SK-N-SH (cell line): ENCODE measurements at regions not wholly inside any gene's neighbourhood (a gene's known extent, or its start where the extent isn't known, plus 50 kb on each side); places are given as distances from the start of the nearest gene placed in this dataset.

Source experiments
- CTCF ChIA-PET: fragments of 300-600, 350-600 bp; formaldehyde crosslinking; extraction: SDS; loops from one replicate; lab custom pipeline; 2021; lab: Yijun Ruan, JAX
- POLR2A ChIA-PET: fragments of 350-600 bp; sonication (Branson Sonifier 250); formaldehyde crosslinking; extraction: SDS; loops from one replicate; lab custom pipeline; 2020; ENCODE audit warnings: antibody characterized with exemption, inconsistent platforms; lab: Yijun Ruan, JAX
- DNase-seq: peaks from one replicate; pipeline ENCODE4 v3.0.0; 2012
- H2AFZ ChIP-seq: fragments of 200-600 bp; sonication (generic); 2 replicates; pipeline ENCODE4 v1.8.1; 2016; ENCODE audit warnings: antibody characterized with exemption, mild to moderate bottlenecking, low read depth
- H3F3A ChIP-seq: fragments of 200-600 bp; sonication (generic); replicated peaks from 2 replicates; pipeline ENCODE3; 2016; ENCODE audit warnings: antibody characterized with exemption, mild to moderate bottlenecking; ENCODE audit not compliant: insufficient read depth
- H3K27ac ChIP-seq, 2 experiments: fragments of 200-500 bp in 1 of 2; fragments of 200-600 bp in 1 of 2; sonication (Bioruptor generic) in 1 of 2; sonication (generic), shearing (Covaris generic) in 1 of 2; 2 replicates each; pipeline versions ENCODE4 v1.5.1 to v1.6.1; 2014 to 2016; ENCODE audit warnings: low read depth in 2 of 2, inconsistent platforms in 1 of 2, low read length in 1 of 2, mild to moderate bottlenecking in 1 of 2, mixed read lengths in 1 of 2
- H3K27me3 ChIP-seq: fragments of 200-600 bp; sonication (generic), shearing (Covaris generic); 2 replicates; pipeline ENCODE4 v1.6.1; 2016; ENCODE audit warnings: mixed run types; ENCODE audit not compliant: insufficient read depth
- H3K36me3 ChIP-seq, 2 experiments: fragments of 200-500 bp in 1 of 2; fragments of 200-600 bp in 1 of 2; sonication (Bioruptor generic) in 1 of 2; sonication (generic) in 1 of 2; replicated peaks in 1 of 2; 2 replicates each; pipeline versions ENCODE3 to v1.5.1; 2014 to 2016; ENCODE audit warnings: low read length in 1 of 2, mild to moderate bottlenecking in 1 of 2; ENCODE audit not compliant: insufficient read depth in 2 of 2, control insufficient read depth in 1 of 2
- H3K4me1 ChIP-seq, 2 experiments: fragments of 200-500 bp in 1 of 2; fragments of 200-600 bp in 1 of 2; sonication (Bioruptor generic) in 1 of 2; sonication (generic), shearing (Covaris generic) in 1 of 2; 2 replicates each; pipeline versions ENCODE4 v1.5.1 to v1.6.1; 2014 to 2016; ENCODE audit warnings: low read depth in 1 of 2, low read length in 1 of 2, mixed run types in 1 of 2; ENCODE audit not compliant: insufficient read depth in 2 of 2, control insufficient read depth in 1 of 2
- H3K4me2 ChIP-seq: fragments of 200-600 bp; sonication (generic), shearing (Covaris generic); 2 replicates; pipeline ENCODE4 v1.6.1; 2017; ENCODE audit warnings: mixed run types
- H3K4me3 ChIP-seq, 2 experiments: fragments of 200-500 bp in 1 of 2; fragments of 200-600 bp in 1 of 2; sonication (Bioruptor generic) in 1 of 2; sonication (generic), shearing (Covaris generic) in 1 of 2; 2 replicates each; pipeline versions ENCODE4 v1.5.1 to v1.8.1; 2014 to 2016; ENCODE audit warnings: low read depth in 2 of 2, inconsistent platforms in 1 of 2, low read length in 1 of 2, mild to moderate bottlenecking in 1 of 2, mixed read lengths in 1 of 2, moderate library complexity in 1 of 2
- H3K79me2 ChIP-seq: fragments of 200-600 bp; sonication (generic); 2 replicates; pipeline ENCODE4 v1.8.1; 2017; ENCODE audit warnings: mild to moderate bottlenecking; ENCODE audit not compliant: insufficient read depth
- H3K9ac ChIP-seq: fragments of 200-600 bp; sonication (generic); 2 replicates; pipeline ENCODE4 v1.6.1; 2017; ENCODE audit warnings: mixed run types
- H3K9me2 ChIP-seq: fragments of 200-600 bp; sonication (generic); 2 replicates; pipeline ENCODE4 v1.6.1; 2017; ENCODE audit warnings: mixed run types
- H3K9me3 ChIP-seq: fragments of 200-600 bp; sonication (generic); 2 replicates; pipeline ENCODE4 v1.6.1; 2017; ENCODE audit warnings: mixed run types, mild to moderate bottlenecking, moderate library complexity
- H4K20me1 ChIP-seq: fragments of 200-600 bp; sonication (generic); 2 replicates; pipeline ENCODE4 v1.6.1; 2017; ENCODE audit warnings: mild to moderate bottlenecking, mixed run types; ENCODE audit not compliant: insufficient read depth
- CHD2 ChIP-seq: fragments of 150-350 bp; IDR thresholded peaks from 2 replicates; pipeline ENCODE4 v1.6.1; 2018; ENCODE audit warnings: low read length; ENCODE audit not compliant: partially characterized antibody
- ELF1 ChIP-seq: IDR thresholded peaks from 2 replicates; pipeline ENCODE4 v1.4.0; 2012
- EP300 ChIP-seq, 2 experiments: IDR thresholded peaks; 2 replicates each; pipeline versions ENCODE4 v1.4.0 to v1.6.1; 2012; ENCODE audit warnings: borderline replicate concordance in 1 of 2, low read depth in 1 of 2, low read length in 1 of 2
- FOSL2 ChIP-seq: IDR thresholded peaks from 2 replicates; pipeline ENCODE4 v1.4.0; 2012; ENCODE audit warnings: low read depth, mild to moderate bottlenecking, moderate library complexity, borderline replicate concordance
- FOXJ3 ChIP-seq: sonication (generic); formaldehyde crosslinking; IDR thresholded peaks from 2 replicates; pipeline ENCODE4 v1.5.1; 2020; ENCODE audit warnings: mild to moderate bottlenecking, missing genetic modification reagents
- FOXM1 ChIP-seq: IDR thresholded peaks from 2 replicates; pipeline ENCODE4 v1.4.0; 2012; ENCODE audit warnings: low read depth, mild to moderate bottlenecking
- IRF3 ChIP-seq: fragments of 150-350 bp; IDR thresholded peaks from 2 replicates; pipeline ENCODE4 v1.6.1; 2016; ENCODE audit warnings: mild to moderate bottlenecking, low read depth, low read length
- JUND ChIP-seq: IDR thresholded peaks from 2 replicates; pipeline ENCODE4 v1.4.0; 2012
- MEF2A ChIP-seq: IDR thresholded peaks from 2 replicates; pipeline ENCODE4 v1.4.0; 2012; ENCODE audit warnings: low read depth, borderline replicate concordance
- PBX3 ChIP-seq: IDR thresholded peaks from 2 replicates; pipeline ENCODE4; 2012
- POLR2AphosphoS5 ChIP-seq: IDR thresholded peaks from 2 replicates; pipeline ENCODE4 v1.6.1; 2012; ENCODE audit warnings: low read depth, low read length
- RAD21 ChIP-seq: IDR thresholded peaks from 2 replicates; pipeline ENCODE4 v1.6.1; 2012; ENCODE audit warnings: mild to moderate bottlenecking, low read length
- RCOR1 ChIP-seq: fragments of 150-350 bp; IDR thresholded peaks from 2 replicates; pipeline ENCODE4 v1.6.1; 2017; ENCODE audit warnings: antibody characterized with exemption, low read length
- RXRA ChIP-seq: IDR thresholded peaks from 2 replicates; pipeline ENCODE4 v1.4.0; 2012; ENCODE audit warnings: low read depth, mild to moderate bottlenecking, borderline replicate concordance
- SMC3 ChIP-seq: IDR thresholded peaks from 2 replicates; pipeline ENCODE4 v1.6.1; 2012; ENCODE audit warnings: low read depth, low read length, improper control_type of control experiment
- TCF12 ChIP-seq: IDR thresholded peaks from 2 replicates; pipeline ENCODE4 v1.4.0; 2012
- TEAD4 ChIP-seq: IDR thresholded peaks from 2 replicates; pipeline ENCODE4 v1.4.0; 2012; ENCODE audit warnings: mild to moderate bottlenecking, borderline replicate concordance; ENCODE audit not compliant: insufficient read depth
- USF1 ChIP-seq: IDR thresholded peaks from 2 replicates; pipeline ENCODE4 v1.4.0; 2012; ENCODE audit warnings: low read depth, borderline replicate concordance
- USF2 ChIP-seq: fragments of 150-350 bp; IDR thresholded peaks from 2 replicates; pipeline ENCODE4 v1.6.1; 2017; ENCODE audit warnings: antibody characterized with exemption, low read length, low read depth, borderline replicate concordance
- YY1 ChIP-seq: IDR thresholded peaks from 2 replicates; pipeline ENCODE4 v1.4.0; 2012; ENCODE audit warnings: low read depth, mild to moderate bottlenecking
- ZBTB33 ChIP-seq: IDR thresholded peaks from 2 replicates; pipeline ENCODE4 v1.4.0; 2012; ENCODE audit warnings: low read depth, borderline replicate concordance
- WGBS: methylation state at CpG from one replicate; pipeline ENCODE4 v1.1.6; 2017; ENCODE audit warnings: low lambda C conversion rate; 5-methylcytosine and 5-hydroxymethylcytosine counted together

- TF ChIP-seq TEAD4 (no peak), USF1 (no peak), POLR2AphosphoS5 (no peak), ELF1 (no peak), SMC3 (no peak)
These were observed 115.8 kb downstream of the NAA11 start (continued) for GRCh38 chr4:79209822-79210635.

GRCh38 chr4:79209081-79209480 lies 116.8 kb downstream of the NAA11 start:
- Histone ChIP-seq H3F3A (no peaks in the 10 kb centered on the region), H3K79me2 (no peaks in the 10 kb centered on the region), H3K4me3 (no peak overlapping the region), H3K36me3 (no peaks in the 10 kb centered on the region), H3K4me2 (no peak overlapping the region), H3K27ac (no peak overlapping the region), H2AFZ (no peak overlapping the region), H4K20me1 (no peaks in the 10 kb centered on the region), H3K9ac (no peak overlapping the region), H3K4me1 (no peaks in the 10 kb centered on the region), H3K27me3 (no peaks in the 10 kb centered on the region), H3K9me3 (no peaks in the 10 kb centered on the region), H3K9me2 (no peaks in the 10 kb centered on the region)
- no peak for TF ChIP-seq YY1
- no peak for TF ChIP-seq USF1
- no peak for TF ChIP-seq USF2
- TF ChIP-seq IRF3 = no peak
- no peak for TF ChIP-seq JUND
- no peak for TF ChIP-seq ZBTB33
- no peak for TF ChIP-seq TCF12
- no peak for TF ChIP-seq FOXJ3 (CRISPR knock-in tag)
- TF ChIP-seq CHD2 = no peak
- no peak for TF ChIP-seq FOXM1
- TF ChIP-seq PBX3 = no peak
- no peak for TF ChIP-seq RXRA
- no peak for TF ChIP-seq RCOR1
- TF ChIP-seq RAD21 = no peak
- no peak for TF ChIP-seq FOSL2
- no peak for TF ChIP-seq MEF2A
- no peak for TF ChIP-seq EP300 (IDR thresholded peaks at IDR 0.05; ENCODE audit: borderline replicate concordance in 1 of 2, low read depth in 1 of 2, low read length in 1 of 2)
- WGBS = 50% methylated on average over 3 of the region's 3 CpGs
- CTCF ChIA-PET = interaction anchor here (1.2 kb wide), 1 partner anchor 56 kb away, joined by 3 read pairs; no protein-coding TSS in a partner anchor
- POLR2A ChIA-PET = no interaction called here
- no peak for DNase-seq
